ENCODE measurements at regions not wholly inside any gene's neighbourhood (a gene's known extent, or its start where the extent isn't known, plus 50 kb on each side); places are given as distances from the start of the nearest gene placed in this dataset.

DNA sequence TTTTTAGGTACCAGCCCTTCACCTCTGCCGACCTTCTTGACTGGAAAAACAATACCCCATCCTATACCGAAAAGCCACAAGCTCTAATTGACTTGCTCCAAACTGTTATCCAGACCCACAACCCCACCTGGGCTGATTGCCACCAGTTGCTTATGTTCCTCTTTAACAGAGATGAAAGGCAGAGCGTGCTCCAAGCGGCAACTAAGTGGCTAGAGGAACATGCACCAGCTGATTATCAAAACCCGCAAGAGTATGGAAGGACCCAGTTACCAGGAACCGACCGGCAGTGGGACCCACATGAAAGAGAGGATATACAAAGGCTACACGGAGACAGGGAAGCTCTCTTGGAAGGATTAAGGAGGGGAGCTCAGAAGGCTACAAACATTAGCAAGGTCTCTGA is 86.1 kb upstream of the TANC1 start:
- H3K56ac ChIP-seq (replicated peaks; ENCODE audit: insufficient read length, low read depth, low read length): no peak overlapping the region
- no peak overlapping the region for H3K14ac ChIP-seq (ENCODE audit: insufficient read length)
- ChIA-PET CTCF (ENCODE audit: partially characterized antibody) (interaction anchor here (0.6 to 1.8 kb wide), 3 partner anchors 9 to 16 kb away, joined by 3 to 5 read pairs (median 4); no protein-coding TSS in a partner anchor), POLR2A (ENCODE audit: partially characterized antibody) (no interaction called here)
- H3K4me2 ChIP-seq (ENCODE audit: insufficient read depth in 1 of 2, low read depth in 2 of 2, low read length in 2 of 2): no peak overlapping the region
- no peak overlapping the region for H2BK5ac ChIP-seq (ENCODE audit: low read depth, low read length)
- no peak overlapping the region for H2BK15ac ChIP-seq (ENCODE audit: low read length)
- DNase-seq (ENCODE audit: low read depth in 1 of 2, low spot score in 2 of 2) (no peak), FAIRE-seq (no peak)
- no peak overlapping the region for H2AK5ac ChIP-seq (ENCODE audit: low read depth, low read length)
- H4K5ac ChIP-seq (ENCODE audit: insufficient read length, low read depth, low read length): no peak overlapping the region
- 93% methylated on average over 8 of the region's 8 CpGs; no CpG with 5 or more reads in 1 of the 2 experiments for WGBS, 2 experiments (ENCODE audit: extremely low coverage in 1 of 2, insufficient coverage in 1 of 2, insufficient read length in 1 of 2, insufficient replicate concordance in 2 of 2, low coverage in 1 of 2, low lambda C conversion rate in 2 of 2, missing lambda C conversion rate in 1 of 2)
- no peak overlapping the region for H3K23ac ChIP-seq (ENCODE audit: insufficient read length)
- no peaks in the 10 kb centered on the region for H3K23me2 ChIP-seq (ENCODE audit: low read depth, low read length)
- H3K9me3 ChIP-seq (ENCODE audit: insufficient read depth in 2 of 2, low read depth in 1 of 2, low read length in 1 of 2): no peaks in the 10 kb centered on the region
- H2AFZ ChIP-seq (ENCODE audit: low read length): no peak overlapping the region
- H4K8ac ChIP-seq (ENCODE audit: extremely low read depth, insufficient read depth, low read length): no peak overlapping the region
- H3K36me3 ChIP-seq (ENCODE audit: control insufficient read depth in 2 of 4, insufficient read depth in 4 of 4, low read length in 3 of 4): no peaks in the 10 kb centered on the region
- TF ChIP-seq CHD2 (IDR thresholded peaks at IDR 0.05; ENCODE audit: low read length): no peak
- TF ChIP-seq SRF (IDR thresholded peaks at IDR 0.05; ENCODE audit: low read depth, low read length): no peak
- no peak for TF ChIP-seq CBX8 (IDR thresholded peaks at IDR 0.05; ENCODE audit: borderline replicate concordance, low read depth, low read length)
- no peak for TF ChIP-seq POLR2AphosphoS5 (IDR thresholded peaks at IDR 0.05; ENCODE audit: low read depth, low read length)
- no peak for TF ChIP-seq CREB1 (IDR thresholded peaks at IDR 0.05)
- TF ChIP-seq, protein P1, sequence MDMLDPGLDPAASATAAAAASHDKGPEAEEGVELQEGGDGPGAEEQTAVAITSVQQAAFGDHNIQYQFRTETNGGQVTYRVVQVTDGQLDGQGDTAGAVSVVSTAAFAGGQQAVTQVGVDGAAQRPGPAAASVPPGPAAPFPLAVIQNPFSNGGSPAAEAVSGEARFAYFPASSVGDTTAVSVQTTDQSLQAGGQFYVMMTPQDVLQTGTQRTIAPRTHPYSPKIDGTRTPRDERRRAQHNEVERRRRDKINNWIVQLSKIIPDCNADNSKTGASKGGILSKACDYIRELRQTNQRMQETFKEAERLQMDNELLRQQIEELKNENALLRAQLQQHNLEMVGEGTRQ (IDR thresholded peaks at IDR 0.05; ENCODE audit: low read length): no peak
- TF ChIP-seq SIX5 (IDR thresholded peaks at IDR 0.05; ENCODE audit: low read depth, low read length): no peak
- no peak for TF ChIP-seq SP2 (IDR thresholded peaks at IDR 0.05; ENCODE audit: low read length)
- TF ChIP-seq EP300 (IDR thresholded peaks at IDR 0.05; ENCODE audit: borderline replicate concordance in 1 of 2, low read depth in 2 of 2, low read length in 2 of 2): no peak
- TF ChIP-seq JUND (IDR thresholded peaks at IDR 0.05; ENCODE audit: low read length): no peak
- TF ChIP-seq RNF2 (IDR thresholded peaks at IDR 0.05; ENCODE audit: borderline replicate concordance, low read depth, low read length, missing control alignments, poor library complexity, severe bottlenecking): no peak
- TF ChIP-seq GABPA (IDR thresholded peaks at IDR 0.05; ENCODE audit: borderline replicate concordance, insufficient read depth, low read length): no peak
- TF ChIP-seq TCF12 (IDR thresholded peaks at IDR 0.05; ENCODE audit: low read depth, low read length): no peak
- no peak for TF ChIP-seq KDM1A (IDR thresholded peaks at IDR 0.05; ENCODE audit: borderline replicate concordance, low read length)
- H3K27me3 ChIP-seq (replicated peaks in 1 of 4; ENCODE audit: control insufficient read depth in 3 of 4, extremely low read depth in 1 of 4, insufficient read depth in 3 of 4, low read length in 3 of 4): no peaks in the 10 kb centered on the region
- no peak overlapping the region for H2BK120ac ChIP-seq (replicated peaks; ENCODE audit: low read depth, low read length)
- no peaks in the 10 kb centered on the region for H3K79me2 ChIP-seq (ENCODE audit: control insufficient read depth in 1 of 2, insufficient read depth in 2 of 2, low read length in 2 of 2)
- H2BK20ac ChIP-seq (ENCODE audit: low read length): no peak overlapping the region
- no peak overlapping the region for H3K27ac ChIP-seq (ENCODE audit: low read depth, low read length)
- no peak overlapping the region for H4K91ac ChIP-seq (replicated peaks; ENCODE audit: insufficient read length, low read length)
- H3K4me3 ChIP-seq (ENCODE audit: extremely low read depth in 1 of 4, insufficient read depth in 2 of 4, low read depth in 3 of 4, low read length in 4 of 4): no peak overlapping the region
- H2BK12ac ChIP-seq (ENCODE audit: low read depth, low read length): no peak overlapping the region
- H4K20me1 ChIP-seq (replicated peaks in 1 of 2; ENCODE audit: control insufficient read depth in 1 of 2, insufficient read depth in 2 of 2, low read length in 2 of 2): no peaks in the 10 kb centered on the region
- H3K18ac ChIP-seq (ENCODE audit: extremely low read depth, low read length): no peak overlapping the region
- H3K9ac ChIP-seq (replicated peaks in 1 of 4; ENCODE audit: extremely low read depth in 1 of 4, low read depth in 3 of 4, low read length in 3 of 4): no peak overlapping the region
- no peaks in the 10 kb centered on the region for H3K4me1 ChIP-seq (replicated peaks in 1 of 4; ENCODE audit: control insufficient read depth in 3 of 4, insufficient read depth in 4 of 4, low read length in 3 of 4)
- no peaks in the 10 kb centered on the region for H3K79me1 ChIP-seq (ENCODE audit: low read depth, low read length)
- H3K4ac ChIP-seq (replicated peaks; ENCODE audit: insufficient read length, low read depth, low read length): no peak overlapping the region
